Fibroblast of villous mesenchyme (primary cell): ENCODE measurements at regions not wholly inside any gene's neighbourhood (a gene's known extent, or its start where the extent isn't known, plus 50 kb on each side); places are given as distances from the start of the nearest gene placed in this dataset.

Experiments used
- DNase-seq: peaks from one replicate; pipeline ENCODE4 v3.0.0-alpha.2; 2010; ENCODE audit warnings: low read depth
- H3K4me3 ChIP-seq: 2 replicates; pipeline ENCODE4 v1.5.1; 2011; ENCODE audit warnings: low read depth, mild to moderate bottlenecking, low read length
- CTCF ChIP-seq: IDR thresholded peaks from 2 replicates; pipeline ENCODE4 v1.5.1; 2012; ENCODE audit warnings: low read depth, mild to moderate bottlenecking, low read length; ENCODE audit not compliant: insufficient read depth

- H3K4me3 ChIP-seq, result no peak overlapping the region
- no peak for TF ChIP-seq CTCF
- no peak for DNase-seq
Measured at GRCh38 chr2:56030901-56031300, 107.3 kb upstream of the EFEMP1 start.

DNA sequence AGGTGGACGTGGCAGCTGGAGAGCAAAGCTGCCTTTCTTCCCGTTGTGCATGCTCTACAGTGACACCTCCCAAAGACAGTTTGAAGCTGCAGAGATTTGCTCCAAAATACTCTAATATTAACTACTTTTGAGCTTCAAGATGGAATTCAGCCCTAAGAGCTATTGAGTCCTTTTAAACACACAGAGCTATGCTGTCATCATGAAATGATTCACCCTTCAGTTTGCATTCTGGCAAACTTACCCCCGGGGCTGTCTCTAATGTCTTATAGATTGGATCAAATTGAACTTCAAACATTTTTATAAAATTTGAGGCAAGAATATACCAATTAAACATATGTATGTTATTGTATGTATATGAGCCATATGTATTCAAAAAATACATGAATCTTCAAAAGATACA lies 110.7 kb upstream of the EFEMP1 start:
- no peak for TF ChIP-seq CTCF
- H3K4me3 ChIP-seq, result no peak overlapping the region
- no peak for DNase-seq

GRCh38 chr2:56040189-56040588 lies 116.6 kb upstream of the EFEMP1 start:
- TF ChIP-seq CTCF, result no peak

DNA sequence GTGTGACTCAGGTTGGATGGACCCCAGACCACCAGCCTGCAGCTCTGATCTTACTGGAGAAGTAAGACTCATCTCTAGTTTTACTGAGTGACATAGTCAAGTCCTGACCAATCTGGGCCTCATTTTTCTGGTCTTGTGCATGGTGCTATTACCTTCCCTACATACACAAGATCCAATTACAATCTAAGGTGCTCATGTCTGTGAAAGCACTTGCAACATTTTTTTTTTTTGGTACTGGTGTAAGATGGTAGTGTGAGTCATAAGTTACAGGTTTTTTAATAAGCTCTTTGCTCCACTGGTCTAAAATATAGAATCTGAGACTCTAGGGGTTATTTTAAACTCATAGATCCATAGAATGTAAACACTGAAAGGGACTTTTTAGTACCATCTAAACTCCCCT lies 117.3 kb upstream of the EFEMP1 start:
- no peak for TF ChIP-seq CTCF
- DNase-seq, result no peak
- H3K4me3 ChIP-seq, result no peak overlapping the region

More at GRCh38 chr2:56040189-56040588, 116.6 kb upstream of the EFEMP1 start:
- DNase-seq, result no peak
- no peak overlapping the region for H3K4me3 ChIP-seq

GRCh38 chr2:56047136-56047535 lies 123.6 kb upstream of the EFEMP1 start:
- DNase-seq, result no peak
- TF ChIP-seq CTCF, result no peak
- H3K4me3 ChIP-seq, result no peak overlapping the region

- H3K4me3 ChIP-seq, result no peak overlapping the region
- no peak for DNase-seq
- TF ChIP-seq CTCF, result no peak
Measured at GRCh38 chr2:56049233-56049845, 125.8 kb upstream of the EFEMP1 start.

GRCh38 chr2:56053679-56054078 lies 130.1 kb upstream of the EFEMP1 start:
- no peak for DNase-seq
- no peak overlapping the region for H3K4me3 ChIP-seq
- no peak for TF ChIP-seq CTCF
